IMR-90 (cell line): ENCODE measurements at regions not wholly inside any gene's neighbourhood (a gene's known extent, or its start where the extent isn't known, plus 50 kb on each side); places are given as distances from the start of the nearest gene placed in this dataset.

ENCODE experiments used
- ATAC-seq: fragments of 200-7000 bp; cut with Tn5 transposase; 2 replicates; pipeline ENCODE4 v1.9.1; 2020; ENCODE audit warnings: low read depth, mild to moderate bottlenecking, moderate library complexity
- BruUV-seq: library from RNA; stranded (reverse); fragments of 400-500 nt; replicated peaks from 2 replicates; lab custom pipeline; 2021; lab: Mats Ljungman, UMichigan
- CTCF ChIA-PET: fragments of 300-600 bp; formaldehyde crosslinking; extraction: SDS; loops from one replicate; lab custom pipeline; 2021; ENCODE audit warnings: antibody characterized with exemption; lab: Yijun Ruan, JAX
- POLR2A ChIA-PET: fragments of 300-600 bp; sonication (Branson Sonifier 250); formaldehyde crosslinking; loops from one replicate; lab custom pipeline; 2022; ENCODE audit warnings: antibody characterized with exemption; ENCODE audit not compliant: unreplicated experiment; lab: Charles Lee
- DNase-seq: peaks from one replicate; pipeline ENCODE4 v3.0.0; 2013
- H2AFZ ChIP-seq: replicated peaks from 2 replicates; pipeline ENCODE3; 2013; ENCODE audit warnings: low read length, mild to moderate bottlenecking; ENCODE audit not compliant: poor library complexity
- H2AK5ac ChIP-seq: 2 replicates; pipeline ENCODE4 v1.6.1; 2013; ENCODE audit warnings: low read depth, low read length, inconsistent platforms
- H2AK9ac ChIP-seq: replicated peaks from 2 replicates; pipeline ENCODE3; 2013; ENCODE audit warnings: mild to moderate bottlenecking, low read depth, low read length, moderate library complexity; ENCODE audit not compliant: poor library complexity
- H2BK120ac ChIP-seq: 2 replicates; pipeline ENCODE4 v1.6.1; 2013; ENCODE audit warnings: low read depth, low read length, inconsistent platforms
- H2BK15ac ChIP-seq: 3 replicates; pipeline ENCODE4 v1.6.1; 2013; ENCODE audit warnings: low read depth, low read length, inconsistent platforms
- H2BK20ac ChIP-seq: 2 replicates; pipeline ENCODE4 v1.6.1; 2013; ENCODE audit warnings: low read depth, mild to moderate bottlenecking, inconsistent platforms, low read length, moderate library complexity
- H2BK5ac ChIP-seq: 2 replicates; pipeline ENCODE4 v1.6.1; 2013; ENCODE audit warnings: mild to moderate bottlenecking, low read depth, low read length, inconsistent platforms; ENCODE audit not compliant: poor library complexity, severe bottlenecking
- H3K14ac ChIP-seq: replicated peaks from 2 replicates; pipeline ENCODE4 v1.6.1; 2013; ENCODE audit warnings: low read depth, low read length, inconsistent platforms
- H3K18ac ChIP-seq: 2 replicates; pipeline ENCODE4 v1.6.1; 2013; ENCODE audit warnings: low read depth, low read length, control low read depth
- H3K23ac ChIP-seq: 2 replicates; pipeline ENCODE4 v1.6.1; 2013; ENCODE audit warnings: low read depth, low read length, inconsistent platforms
- H3K27ac ChIP-seq: 2 replicates; pipeline ENCODE4 v1.5.1; 2013; ENCODE audit warnings: mild to moderate bottlenecking, control low read depth, low read length; ENCODE audit not compliant: insufficient read depth
- H3K27me3 ChIP-seq: 2 replicates; pipeline ENCODE4 v1.6.1; 2013; ENCODE audit warnings: low read length; ENCODE audit not compliant: control insufficient read depth, insufficient read depth
- H3K36me3 ChIP-seq: 2 replicates; pipeline ENCODE4 v1.6.1; 2013; ENCODE audit warnings: low read length, mixed read lengths; ENCODE audit not compliant: control insufficient read depth, insufficient read depth
- H3K4ac ChIP-seq: 2 replicates; pipeline ENCODE4 v1.6.1; 2013; ENCODE audit warnings: low read depth, low read length, inconsistent platforms
- H3K4me1 ChIP-seq: 2 replicates; pipeline ENCODE4 v1.6.1; 2013; ENCODE audit warnings: low read length, mixed read lengths; ENCODE audit not compliant: control insufficient read depth, insufficient read depth
- H3K4me2 ChIP-seq: 2 replicates; pipeline ENCODE4 v1.6.1; 2013; ENCODE audit warnings: low read depth, mild to moderate bottlenecking, control low read depth, low read length, moderate library complexity
- H3K4me3 ChIP-seq: 2 replicates; pipeline ENCODE4 v1.5.1; 2013; ENCODE audit warnings: low read depth, mild to moderate bottlenecking, control low read depth, low read length, moderate library complexity; ENCODE audit not compliant: insufficient read depth
- H3K56ac ChIP-seq: 2 replicates; pipeline ENCODE4 v1.6.1; 2013; ENCODE audit warnings: low read length, inconsistent platforms; ENCODE audit not compliant: insufficient read depth; ENCODE audit errors: extremely low read depth
- H3K79me1 ChIP-seq, 2 experiments: 2 replicates each; pipeline ENCODE4 v1.6.1; 2013; ENCODE audit warnings: low read length in 2 of 2, inconsistent platforms in 1 of 2, low read depth in 1 of 2
- H3K9ac ChIP-seq: 2 replicates; pipeline ENCODE4 v1.6.1; 2013; ENCODE audit warnings: low read depth, low read length, control low read depth
- H3K9me1 ChIP-seq: 2 replicates; pipeline ENCODE4 v1.6.1; 2013; ENCODE audit warnings: low read length, inconsistent platforms; ENCODE audit not compliant: insufficient read depth
- H3K9me3 ChIP-seq: 2 replicates; pipeline ENCODE4 v1.6.1; 2013; ENCODE audit warnings: low read length; ENCODE audit not compliant: control insufficient read depth, insufficient read depth
- H4K20me1 ChIP-seq: 2 replicates; pipeline ENCODE4 v1.6.1; 2013; ENCODE audit warnings: low read length, inconsistent platforms; ENCODE audit not compliant: insufficient read depth
- H4K5ac ChIP-seq: 2 replicates; pipeline ENCODE4 v1.6.1; 2013; ENCODE audit warnings: mild to moderate bottlenecking, low read depth, low read length, control low read depth
- H4K8ac ChIP-seq, 2 experiments: 2 replicates each; pipeline ENCODE4 v1.6.1; 2013; ENCODE audit warnings: low read depth in 2 of 2, low read length in 2 of 2, control low read depth in 1 of 2, inconsistent platforms in 1 of 2
- H4K91ac ChIP-seq: 2 replicates; pipeline ENCODE4 v1.6.1; 2013; ENCODE audit warnings: low read depth, low read length, inconsistent platforms; ENCODE audit not compliant: insufficient read depth
- CEBPB ChIP-seq: IDR thresholded peaks from 2 replicates; pipeline ENCODE4 v1.6.1; 2012; ENCODE audit warnings: low read depth, low read length, improper control_type of control experiment
- CHD1 ChIP-seq: IDR thresholded peaks from 2 replicates; pipeline ENCODE4 v1.6.1; 2012; ENCODE audit warnings: low read depth, low read length, improper control_type of control experiment
- CTCF ChIP-seq: conservative IDR thresholded peaks from 2 replicates; pipeline ENCODE4 v1.5.1; 2012; ENCODE audit warnings: mild to moderate bottlenecking, low read depth, low read length, improper control_type of control experiment
- FOS ChIP-seq: fragments of 150-350 bp; IDR thresholded peaks from 2 replicates; pipeline ENCODE4 v1.6.1; 2016; ENCODE audit warnings: low read depth, low read length
- MAFK ChIP-seq: IDR thresholded peaks from 2 replicates; pipeline ENCODE4 v1.6.1; 2012; ENCODE audit warnings: low read depth, low read length, improper control_type of control experiment
- MAZ ChIP-seq: IDR thresholded peaks from 2 replicates; pipeline ENCODE4 v1.6.1; 2012; ENCODE audit warnings: low read depth, mild to moderate bottlenecking, low read length, improper control_type of control experiment, moderate library complexity, borderline replicate concordance
- MXI1 ChIP-seq: IDR thresholded peaks from 2 replicates; pipeline ENCODE4 v1.6.1; 2012; ENCODE audit warnings: low read depth, mild to moderate bottlenecking, low read length, moderate library complexity, borderline replicate concordance
- NFE2L2 ChIP-seq: fragments of 150-350 bp; IDR thresholded peaks from 2 replicates; pipeline ENCODE4 v1.6.1; 2016; ENCODE audit warnings: low read depth, mild to moderate bottlenecking, low read length
- POLR2A ChIP-seq: IDR thresholded peaks from 2 replicates; pipeline ENCODE4 v1.6.1; 2012; ENCODE audit warnings: mild to moderate bottlenecking, low read depth, low read length
- RAD21 ChIP-seq: IDR thresholded peaks from 2 replicates; pipeline ENCODE4 v1.6.1; 2012; ENCODE audit warnings: low read length, improper control_type of control experiment
- RCOR1 ChIP-seq: IDR thresholded peaks from 2 replicates; pipeline ENCODE4 v1.6.1; 2012; ENCODE audit warnings: mild to moderate bottlenecking, low read length, improper control_type of control experiment; ENCODE audit not compliant: insufficient replicate concordance
- RFX5 ChIP-seq: IDR thresholded peaks from 2 replicates; pipeline ENCODE4 v1.8.0; 2012; ENCODE audit warnings: low read depth, mild to moderate bottlenecking, low read length, moderate library complexity
- SMC3 ChIP-seq: fragments of 150-350 bp; IDR thresholded peaks from 2 replicates; pipeline ENCODE4 v1.6.1; 2016; ENCODE audit warnings: low read depth, mild to moderate bottlenecking, antibody characterized with exemption, low read length, moderate library complexity
- WGBS, 2 experiments: methylation state at CpG; one replicate each; pipeline versions ENCODE4 v1.1.5 to v1.1.7; 2013; ENCODE audit warnings: missing lambda C conversion rate in 2 of 2; ENCODE audit not compliant: insufficient read length in 1 of 2; ENCODE audit errors: extremely low coverage in 2 of 2; 5-methylcytosine and 5-hydroxymethylcytosine counted together
- dilution Hi-C: fragments of 300-500 bp; cut with HindIII; formaldehyde crosslinking; loops from one replicate; pipeline ENCODE4 v1.14.3; 2018; ENCODE audit warnings: low sequenced_read_pairs; ENCODE audit not compliant: unreplicated experiment
- in situ Hi-C: fragments of 300-500 bp; cut with MboI; formaldehyde crosslinking; loops from 3 replicates; pipeline ENCODE4 v1.14.3; 2019; ENCODE audit warnings: low sequenced_read_pairs, inconsistent platforms, mixed read lengths
- intact Hi-C: fragments of 100-400 bp; cut with micrococcal nuclease; formaldehyde crosslinking; loops from 2 replicates; pipeline ENCODE4 v1.10.0; 2022
- TF ChIP-seq, protein P1 (sequence below): fragments of 150-350 bp; IDR thresholded peaks from 2 replicates; pipeline ENCODE4 v1.6.1; 2016; ENCODE audit warnings: low read depth, mild to moderate bottlenecking, low read length, moderate library complexity, borderline replicate concordance
- TF ChIP-seq, protein P2 (sequence below): fragments of 150-350 bp; IDR thresholded peaks from 2 replicates; pipeline ENCODE4 v1.6.1; 2017; ENCODE audit warnings: mild to moderate bottlenecking, antibody characterized with exemption, low read length, low read depth

- no peaks in the 10 kb centered on the region for H3K36me3 ChIP-seq
- no peak overlapping the region for H2BK5ac ChIP-seq
- ChIA-PET CTCF (interaction anchor here (0.8 kb wide), 1 partner anchor 20 kb away, joined by 3 read pairs; no protein-coding TSS in a partner anchor), POLR2A (no interaction called here)
- H2BK15ac ChIP-seq = no peak overlapping the region
- H4K91ac ChIP-seq = no peak overlapping the region
- peak overlapping the region; percentile 48; the same call in 1 of the 2 replicates for H3K18ac ChIP-seq
- no peak overlapping the region for H2AK9ac ChIP-seq
- peaks cover 4% of the 10 kb centered on the region; the same call in 1 of the 2 replicates for H3K9me1 ChIP-seq
- TF ChIP-seq RAD21 (no peak), CTCF (no peak), MXI1 (no peak), CEBPB (no peak), FOS (no peak), NFE2L2 (no peak), POLR2A (no peak), RFX5 (no peak), MAZ (no peak), CHD1 (no peak), RCOR1 (no peak), MAFK (no peak), SMC3 (no peak)
- TF ChIP-seq, protein P1, sequence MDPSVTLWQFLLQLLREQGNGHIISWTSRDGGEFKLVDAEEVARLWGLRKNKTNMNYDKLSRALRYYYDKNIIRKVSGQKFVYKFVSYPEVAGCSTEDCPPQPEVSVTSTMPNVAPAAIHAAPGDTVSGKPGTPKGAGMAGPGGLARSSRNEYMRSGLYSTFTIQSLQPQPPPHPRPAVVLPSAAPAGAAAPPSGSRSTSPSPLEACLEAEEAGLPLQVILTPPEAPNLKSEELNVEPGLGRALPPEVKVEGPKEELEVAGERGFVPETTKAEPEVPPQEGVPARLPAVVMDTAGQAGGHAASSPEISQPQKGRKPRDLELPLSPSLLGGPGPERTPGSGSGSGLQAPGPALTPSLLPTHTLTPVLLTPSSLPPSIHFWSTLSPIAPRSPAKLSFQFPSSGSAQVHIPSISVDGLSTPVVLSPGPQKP = no peak
- TF ChIP-seq, protein P2, sequence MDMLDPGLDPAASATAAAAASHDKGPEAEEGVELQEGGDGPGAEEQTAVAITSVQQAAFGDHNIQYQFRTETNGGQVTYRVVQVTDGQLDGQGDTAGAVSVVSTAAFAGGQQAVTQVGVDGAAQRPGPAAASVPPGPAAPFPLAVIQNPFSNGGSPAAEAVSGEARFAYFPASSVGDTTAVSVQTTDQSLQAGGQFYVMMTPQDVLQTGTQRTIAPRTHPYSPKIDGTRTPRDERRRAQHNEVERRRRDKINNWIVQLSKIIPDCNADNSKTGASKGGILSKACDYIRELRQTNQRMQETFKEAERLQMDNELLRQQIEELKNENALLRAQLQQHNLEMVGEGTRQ = no peak
- H2AFZ ChIP-seq = no peak overlapping the region
- H3K23ac ChIP-seq = no peak overlapping the region
- in situ Hi-C loops (no loop called here), dilution Hi-C loops (no loop called here), intact Hi-C loops (no loop called here)
- no peaks in the 10 kb centered on the region for H3K27me3 ChIP-seq
- peak overlapping the region; percentile 23 for H3K4me2 ChIP-seq
- no peak overlapping the region for H3K56ac ChIP-seq
- H4K20me1 ChIP-seq = no peaks in the 10 kb centered on the region
- H3K9me3 ChIP-seq = no peaks in the 10 kb centered on the region
- no peak overlapping the region for H3K14ac ChIP-seq
- DNase-seq = no peak
- H2BK20ac ChIP-seq = no peak overlapping the region
- H3K4me3 ChIP-seq = no peak overlapping the region
- no peaks in the 10 kb centered on the region for H3K79me1 ChIP-seq
- no peak overlapping the region for H4K8ac ChIP-seq
- WGBS, 2 experiments = no CpG with 5 or more reads among the region's 1 CpG
- H3K4ac ChIP-seq = no peak overlapping the region; the same call in 1 of the 2 replicates
- no peak overlapping the region for H3K27ac ChIP-seq
- no peak overlapping the region for H2BK120ac ChIP-seq
- no peak overlapping the region for H3K9ac ChIP-seq
- H4K5ac ChIP-seq = no peak overlapping the region
- no peak for ATAC-seq
- no TSS peak for BruUV-seq
- H2AK5ac ChIP-seq = no peak overlapping the region
- peaks cover 6% of the 10 kb centered on the region for H3K4me1 ChIP-seq
Observed at GRCh38 chr9:82148426-82148810, 159.8 kb downstream of the SPATA31D1 start.
